8988T (cell line): ENCODE measurements at regions not wholly inside any gene's neighbourhood (a gene's known extent, or its start where the extent isn't known, plus 50 kb on each side); places are given as distances from the start of the nearest gene placed in this dataset.
"Not testable (repeated sequence)": the region's sequence is repeated elsewhere in the genome, so short reads cannot be mapped to it uniquely, and the experiment has no call there.

ENCODE experiments used
- DNase-seq: peaks from one replicate; pipeline ENCODE4 v3.0.0; 2011

DNA sequence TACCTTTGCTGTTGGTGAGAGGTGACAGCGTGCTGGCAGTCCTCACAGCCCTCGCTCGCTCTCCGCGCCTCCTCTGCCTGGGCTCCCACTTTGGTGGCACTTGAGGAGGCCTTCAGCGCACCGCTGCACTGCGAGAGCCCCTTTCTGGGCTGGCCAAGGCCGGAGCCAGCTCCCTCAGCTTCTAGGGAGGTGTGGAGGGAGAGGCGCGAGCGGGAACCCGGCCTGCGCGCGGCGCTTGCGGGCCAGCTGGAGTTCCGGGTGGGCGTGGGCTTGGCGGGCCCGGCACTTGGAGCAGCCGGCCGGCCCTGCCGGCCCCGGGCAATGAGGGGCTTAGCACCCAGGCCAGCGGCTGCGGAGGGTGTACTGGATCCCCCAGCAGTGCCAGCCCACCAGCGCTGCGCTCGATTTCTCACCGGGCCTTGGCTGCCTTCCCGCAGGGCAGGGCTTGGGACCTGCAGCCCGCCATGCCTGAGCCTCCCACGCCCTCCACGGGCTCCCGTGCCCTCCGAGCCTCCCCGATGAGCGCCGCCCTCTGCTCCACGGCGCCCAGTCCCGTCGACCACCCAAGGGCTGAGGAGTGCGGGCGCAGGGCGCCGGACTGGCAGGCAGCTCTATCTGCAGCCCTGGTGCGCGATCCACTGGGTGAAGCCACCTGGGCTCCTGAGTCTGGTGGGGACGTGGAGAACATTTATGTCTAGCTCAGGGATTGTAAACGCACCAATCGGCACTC, 700.3 kb downstream of the CDH18 start:
- not testable (repeated sequence) for DNase-seq

DNA sequence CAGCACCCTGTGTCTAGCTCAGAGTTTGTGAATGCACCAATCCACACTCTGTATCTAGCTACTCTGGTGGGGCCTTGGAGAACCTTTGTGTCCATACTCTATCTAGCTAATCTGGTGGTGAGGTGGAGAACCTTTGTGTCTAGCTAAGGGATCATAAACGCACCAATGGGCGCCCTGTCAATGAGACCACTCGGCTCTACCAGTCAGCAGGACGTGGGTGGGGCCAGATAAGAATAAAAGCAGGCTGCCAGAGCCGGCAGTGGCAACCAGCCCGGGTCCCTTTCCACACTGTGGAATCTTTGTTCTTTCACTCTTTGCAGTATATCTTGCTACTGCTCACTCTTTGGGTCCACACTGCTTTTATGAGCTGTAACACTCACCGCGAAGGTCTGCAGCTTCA, 699.7 kb downstream of the CDH18 start:
- DNase-seq, result not testable (repeated sequence)

DNA sequence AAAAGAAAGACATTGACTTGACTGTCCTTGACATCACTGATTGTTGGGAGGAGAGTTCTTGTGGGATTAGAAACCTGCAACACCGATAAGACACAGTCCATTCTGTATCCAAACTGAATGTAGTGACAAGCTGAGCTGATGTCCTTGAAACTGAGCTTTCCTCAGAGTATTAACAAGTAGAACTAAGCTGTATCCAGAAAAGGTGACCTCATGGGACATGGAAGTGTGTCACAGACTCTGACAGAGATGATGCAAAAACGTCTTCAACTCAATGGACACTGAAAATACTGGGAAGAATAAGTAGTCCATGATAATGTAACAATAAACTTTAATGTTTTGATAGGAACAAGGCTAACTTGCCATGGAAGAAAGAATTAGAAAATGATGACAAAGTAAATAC, 690.1 kb downstream of the CDH18 start:
- DNase-seq, result no peak

DNA sequence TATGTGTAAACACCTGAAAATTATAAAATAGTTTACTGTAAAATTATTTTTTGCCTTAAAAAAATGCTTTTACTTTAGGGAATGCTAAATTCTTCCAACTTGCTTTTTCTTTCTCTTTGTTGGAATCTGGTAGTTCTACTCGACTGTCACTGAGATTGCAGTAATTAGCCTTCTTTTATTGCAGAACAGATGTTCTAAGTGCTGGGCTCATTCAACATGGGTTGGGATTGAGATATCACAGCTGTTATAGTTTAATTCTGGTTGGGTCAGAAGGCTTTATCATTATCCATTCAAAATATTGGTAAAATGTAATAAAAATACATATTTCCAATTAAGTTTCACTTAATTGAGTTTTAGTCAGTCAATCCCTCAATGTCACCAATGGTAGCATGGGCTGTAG, 686.7 kb downstream of the CDH18 start:
- no peak for DNase-seq

DNA sequence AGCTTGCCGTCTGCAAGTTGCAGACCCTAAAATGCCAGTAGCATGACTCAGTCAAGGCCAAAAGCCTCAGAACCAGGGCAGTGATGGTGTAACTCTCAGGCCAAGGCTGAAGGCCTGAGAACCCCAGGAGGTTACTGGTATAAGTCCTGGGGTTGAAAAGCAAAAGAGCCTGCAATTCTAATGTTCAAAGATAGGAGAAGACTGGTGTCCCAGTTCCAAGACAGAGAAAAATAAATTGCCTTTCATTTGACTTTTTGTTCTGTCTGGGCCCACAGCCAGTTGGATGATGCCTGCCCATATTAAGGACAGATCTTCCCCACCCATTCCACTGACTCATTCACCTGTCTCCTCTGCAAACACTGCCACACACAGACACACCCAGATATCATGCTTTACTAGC, 673.2 kb downstream of the CDH18 start:
- no peak for DNase-seq

DNA sequence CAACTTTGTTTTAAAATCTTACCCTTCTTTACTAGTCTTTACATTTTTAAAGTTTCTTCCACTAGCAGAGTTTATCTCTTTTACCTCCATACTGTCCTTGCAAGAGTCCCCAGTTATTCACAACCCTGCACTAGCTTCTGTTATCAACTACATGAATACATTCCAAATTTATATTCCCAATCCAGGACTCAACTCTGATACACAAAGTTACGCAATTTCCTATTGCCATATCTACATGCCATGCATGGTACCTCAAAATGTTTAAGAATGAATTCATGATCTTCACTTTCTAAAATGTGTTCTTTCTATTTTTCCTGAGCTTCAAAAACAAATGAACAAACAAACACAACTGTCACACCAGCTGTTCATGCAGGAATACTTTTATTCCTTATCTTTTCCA, 668.7 kb downstream of the CDH18 start:
- no peak for DNase-seq

DNA sequence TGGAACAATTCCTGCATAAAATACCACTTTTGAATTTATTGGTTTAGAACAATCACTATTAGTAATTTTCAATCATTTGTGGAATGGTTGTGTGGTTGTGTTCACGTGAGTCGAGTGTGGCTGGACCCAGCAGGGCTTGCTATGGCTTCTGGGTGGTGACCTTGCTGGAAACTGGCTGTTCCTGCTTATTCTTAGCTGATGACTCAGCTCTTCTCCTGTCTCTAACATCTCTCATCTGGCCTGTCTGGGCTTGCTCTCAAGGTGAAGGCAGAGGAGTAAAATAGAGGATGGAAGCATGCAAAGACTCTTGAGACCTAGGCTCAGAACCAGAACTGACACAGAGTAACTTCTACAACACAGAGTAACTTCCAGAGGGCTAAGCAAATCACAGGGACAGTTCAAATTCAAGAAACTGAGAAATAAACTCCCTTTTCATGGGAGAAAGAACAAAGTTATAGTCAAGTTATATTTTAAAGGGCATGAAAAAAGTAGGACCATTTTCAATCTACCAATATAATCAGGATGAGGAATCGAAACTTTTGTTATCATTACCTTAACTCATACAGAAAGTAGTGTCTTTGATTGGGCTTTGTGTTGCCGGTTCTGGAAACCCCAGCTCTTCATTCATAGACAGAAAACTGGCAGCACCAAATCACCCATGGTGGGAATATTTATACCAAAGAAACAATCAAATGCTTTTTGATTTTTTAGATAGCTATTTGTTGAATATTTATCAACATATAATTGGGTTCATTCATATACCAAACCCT, 665.1 kb downstream of the CDH18 start:
- DNase-seq, result no peak

DNA sequence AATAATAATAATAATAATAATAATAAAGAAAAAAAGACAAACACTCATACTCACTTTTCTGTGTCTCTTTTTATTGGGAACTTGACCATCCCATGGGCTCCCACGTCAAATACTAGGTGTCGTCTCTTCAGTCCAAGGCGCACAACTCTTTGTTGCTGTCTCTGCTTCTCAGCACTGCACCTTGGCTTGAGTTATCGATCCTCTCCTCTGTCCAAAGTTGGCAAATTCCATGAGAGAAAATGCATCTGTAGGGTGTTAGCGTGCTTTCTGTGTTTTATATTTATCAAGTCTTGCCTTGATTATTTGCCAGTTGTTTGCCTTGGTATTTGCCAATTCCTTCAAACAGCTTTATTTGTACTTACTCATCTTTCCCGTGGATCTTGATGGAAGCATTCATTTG, 653.7 kb downstream of the CDH18 start:
- no peak for DNase-seq

DNA sequence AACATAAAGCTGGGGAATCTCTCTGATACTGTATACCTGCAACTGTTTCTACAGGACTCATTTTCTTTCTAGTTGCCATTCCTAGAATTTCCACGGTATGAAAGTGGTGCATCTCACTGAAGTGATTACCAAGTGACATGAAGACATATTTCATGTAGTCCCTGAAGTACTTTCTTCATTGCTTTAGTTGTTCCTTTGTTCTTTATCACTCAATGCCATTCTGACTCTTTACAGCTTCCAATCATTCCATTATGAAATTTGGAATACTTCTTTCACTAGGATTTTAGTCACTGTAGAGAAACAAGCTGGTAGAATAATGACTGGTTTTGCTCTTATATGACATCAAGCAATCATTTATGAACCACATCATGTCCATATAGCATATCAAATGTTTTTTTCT, 645.1 kb downstream of the CDH18 start:
- no peak for DNase-seq

DNA sequence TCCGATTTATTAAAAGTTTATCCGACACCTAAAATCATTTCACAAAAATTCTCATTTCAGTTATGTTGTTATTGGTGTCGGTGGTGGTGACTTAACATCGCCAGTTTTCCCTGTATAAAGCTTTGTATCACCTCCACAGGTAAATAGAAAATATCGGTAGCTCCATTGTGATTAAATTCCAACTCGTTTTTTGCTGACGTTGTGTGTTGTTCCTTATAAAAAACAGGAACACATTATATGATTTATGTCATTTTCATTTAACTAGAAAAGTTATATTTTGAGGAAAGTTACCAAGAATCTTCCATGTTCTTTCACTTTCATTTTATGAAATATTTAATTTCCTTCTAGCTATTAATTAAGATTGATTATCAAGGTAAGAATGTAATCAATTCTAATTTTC, 635.9 kb downstream of the CDH18 start:
- DNase-seq, result no peak

DNA sequence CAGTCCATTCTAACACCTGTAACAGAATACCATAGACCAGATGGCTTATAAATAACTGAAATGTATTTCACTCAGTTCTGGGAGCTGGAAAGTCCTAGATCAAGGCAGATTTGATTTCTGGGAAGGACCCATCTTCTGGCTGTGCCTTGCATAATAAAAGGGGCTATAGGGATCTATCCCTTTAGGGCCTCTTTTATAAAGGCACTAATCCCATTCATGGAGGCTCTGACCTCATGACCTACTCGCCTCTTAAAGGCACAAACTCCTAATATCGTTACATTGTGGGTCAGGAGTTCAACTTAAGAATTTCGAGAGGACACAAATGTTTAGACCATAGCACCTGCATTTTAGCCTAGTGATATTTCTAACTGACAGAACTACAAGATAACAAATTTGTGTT, 619.0 kb downstream of the CDH18 start:
- no peak for DNase-seq

DNA sequence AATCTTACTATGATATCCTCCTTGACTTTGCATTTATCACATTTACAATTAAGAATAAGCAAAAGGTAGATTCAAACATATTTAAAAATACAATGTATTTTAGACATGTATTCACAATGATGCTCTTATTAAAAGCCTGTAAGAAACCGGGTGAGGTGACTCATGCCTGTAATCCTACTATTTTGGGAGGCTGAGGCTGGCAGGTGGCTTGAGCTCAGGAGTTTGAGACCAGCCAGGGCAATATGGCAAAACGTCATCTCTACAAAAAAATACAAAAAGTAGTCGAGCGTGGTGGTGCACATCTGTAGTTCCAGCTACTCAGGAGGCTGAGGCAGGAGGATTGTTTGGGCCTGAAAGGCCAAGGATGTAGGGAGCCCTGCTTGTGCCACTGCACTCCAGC, 618.4 kb downstream of the CDH18 start:
- DNase-seq, result no peak

DNA sequence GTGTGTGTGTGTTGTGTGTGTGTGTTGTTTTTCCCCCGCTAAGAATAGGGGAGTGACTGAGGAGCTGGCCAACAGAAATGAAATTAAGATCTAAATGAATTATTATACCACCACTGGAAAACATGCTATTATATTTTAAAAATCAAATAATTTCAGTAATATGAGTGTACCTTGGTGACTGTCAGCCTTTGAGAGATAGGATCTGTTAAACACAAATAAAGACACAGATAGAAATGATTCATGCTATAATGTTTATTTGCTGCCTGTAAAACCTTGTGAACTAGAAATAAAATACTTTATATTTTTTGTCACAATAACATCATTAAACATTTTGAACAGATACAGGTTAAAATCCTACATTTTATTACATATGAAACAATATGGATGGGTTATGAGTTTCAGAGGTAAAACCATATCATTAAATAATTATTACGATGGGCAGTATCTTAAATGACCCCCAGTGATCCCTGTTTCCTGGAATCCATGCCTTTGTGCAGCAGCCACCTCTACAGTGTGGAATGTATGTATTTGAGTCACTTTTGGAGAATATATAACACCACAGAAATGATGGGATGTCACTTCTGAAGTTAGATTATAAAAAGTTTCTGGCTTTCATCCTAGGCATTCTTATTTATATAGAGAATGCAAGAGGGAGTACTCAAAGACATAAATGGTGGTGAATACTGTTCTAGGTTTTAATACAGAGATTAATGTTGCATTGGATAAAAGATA, 617.2 kb downstream of the CDH18 start:
- no peak for DNase-seq

DNA sequence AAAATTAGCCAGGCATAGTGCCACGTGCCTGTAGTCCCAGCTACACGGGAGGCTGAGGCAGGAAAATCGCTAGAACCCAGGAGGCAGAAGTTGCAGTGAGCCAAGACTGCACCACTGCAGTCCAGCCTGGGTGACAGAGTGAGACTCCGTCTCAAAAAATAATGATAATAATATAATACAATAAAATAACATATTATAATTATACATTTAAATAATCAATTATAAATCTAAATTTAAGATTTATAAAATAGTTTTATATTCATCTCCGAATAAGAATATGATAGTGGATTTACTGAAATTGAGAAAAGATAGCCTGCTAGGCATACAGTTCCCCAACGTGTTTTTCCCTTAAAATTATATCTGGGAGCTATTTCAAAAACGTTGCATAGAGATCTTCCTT, 599.6 kb downstream of the CDH18 start:
- no peak for DNase-seq

DNA sequence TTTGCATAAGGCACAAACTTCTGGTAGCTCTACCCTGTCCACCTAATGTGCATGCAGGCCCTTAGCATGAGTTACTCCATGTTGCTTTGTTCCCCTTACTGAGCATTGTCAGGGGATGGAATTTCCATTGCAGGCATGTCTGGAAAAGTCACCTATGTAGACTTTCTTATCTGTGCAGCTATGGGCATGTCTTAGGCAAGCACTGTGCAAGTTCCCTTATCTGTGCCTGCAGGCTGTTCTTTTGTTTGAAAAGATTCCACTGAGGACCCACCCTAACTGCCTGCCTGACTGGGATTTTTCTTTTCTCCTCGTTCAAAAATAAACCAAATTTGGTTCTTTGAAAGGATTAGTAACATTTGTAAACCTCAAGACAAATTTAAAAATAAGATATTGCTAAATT, 587.0 kb downstream of the CDH18 start:
- no peak for DNase-seq

DNA sequence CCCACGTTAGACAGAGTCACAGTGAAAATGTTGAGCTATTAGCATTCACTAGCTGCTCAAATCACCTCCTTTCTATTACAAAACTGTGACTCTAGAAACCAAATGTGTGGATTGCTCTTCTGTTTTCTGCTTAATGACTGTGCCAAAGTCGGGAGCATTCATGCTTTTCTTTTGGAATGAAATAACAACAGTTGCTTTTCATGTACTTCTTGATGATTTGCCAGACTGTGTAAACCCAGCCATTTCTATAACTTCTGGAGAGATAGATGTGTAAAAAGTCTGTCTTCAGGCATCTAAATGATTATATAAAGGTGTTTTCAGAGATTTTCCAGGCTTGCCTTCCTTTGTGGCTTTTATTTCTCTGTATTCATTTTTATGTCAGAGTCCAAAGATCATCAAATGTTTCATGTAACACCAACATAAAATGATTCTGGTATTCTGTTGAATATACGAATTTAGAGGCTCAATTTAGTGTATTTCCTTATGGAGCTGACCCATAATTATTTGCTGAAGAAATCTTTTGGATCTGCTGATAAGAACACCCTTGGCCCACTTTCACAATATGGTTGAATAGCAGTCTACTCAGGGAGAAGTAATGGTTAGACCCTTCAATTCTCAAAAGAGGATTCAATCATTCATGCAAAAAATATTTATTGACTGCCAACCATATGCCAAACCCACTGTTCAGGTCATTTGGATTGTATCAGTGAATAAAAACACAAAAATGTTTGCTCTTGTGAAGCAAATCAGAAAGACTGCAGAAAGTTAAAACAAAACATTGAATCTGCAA, 581.2 kb downstream of the CDH18 start:
- DNase-seq, result no peak

DNA sequence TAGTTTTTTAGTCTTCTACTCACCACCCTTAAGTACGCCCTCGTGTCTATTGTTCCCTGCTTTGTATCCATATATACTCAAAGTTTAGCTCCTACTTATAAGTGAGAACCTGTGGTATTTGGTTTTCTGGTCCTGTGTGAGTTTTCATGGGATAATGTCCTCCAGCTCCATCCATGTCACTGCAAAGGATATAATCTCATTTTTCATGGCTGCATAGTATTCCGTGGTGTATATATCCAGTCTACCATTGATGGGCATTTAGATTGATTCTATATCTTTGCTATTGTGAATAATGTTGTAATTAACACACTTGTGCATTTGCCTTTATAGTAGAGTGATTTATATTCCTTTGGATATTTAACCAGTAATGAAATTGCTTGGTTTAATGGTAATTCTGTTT, 579.9 kb downstream of the CDH18 start:
- DNase-seq, result no peak

DNA sequence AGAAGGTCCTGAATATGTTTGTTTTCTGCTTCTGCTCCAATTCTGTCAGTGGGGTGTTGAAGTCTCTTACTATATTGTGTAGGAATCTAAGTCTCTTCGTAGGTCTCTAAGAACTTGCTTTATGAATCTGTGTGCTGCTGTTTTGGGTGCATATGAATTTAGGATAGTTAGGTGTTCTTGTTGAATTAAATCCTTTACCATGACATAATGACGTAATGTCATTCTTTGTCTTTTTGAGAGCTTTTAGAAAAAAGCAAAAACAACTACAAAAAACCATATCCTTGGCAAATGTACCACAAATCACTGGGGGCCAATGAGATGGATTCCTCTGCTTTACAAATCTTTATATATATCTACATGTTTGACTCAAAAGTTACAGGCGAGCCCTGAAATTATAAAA, 576.1 kb downstream of the CDH18 start:
- DNase-seq, result no peak
